ENCODE measurements at regions not wholly inside any gene's neighbourhood (a gene's known extent, or its start where the extent isn't known, plus 50 kb on each side); places are given as distances from the start of the nearest gene placed in this dataset.

GRCh38 chr1:164910671-164911070 lies 351.7 kb downstream of the PBX1 start:
- TF ChIP-seq EZH2 (IDR thresholded peaks at IDR 0.05) (no peak), CTCF (IDR thresholded peaks at IDR 0.05) (no peak), EZH2phosphoT487 (IDR thresholded peaks at IDR 0.05) (no peak)
